Activated T-helper 1 cell treated with anti-CD3 and anti-CD28 coated beads, Interleukin-12 subunit alpha, Interleukin-12 subunit beta, Interleukin-2, Interleukin-4 antibody, amounts not matched to agents 30 ng/mL and 10 ng/mL and 1 ng/mL, durations not matched to agents 14 hours and 24 hours and 36 hours (primary cell): ENCODE measurements at regions not wholly inside any gene's neighbourhood (a gene's known extent, or its start where the extent isn't known, plus 50 kb on each side); places are given as distances from the start of the nearest gene placed in this dataset.
"Not testable (repeated sequence)": the region's sequence is repeated elsewhere in the genome, so short reads cannot be mapped to it uniquely, and the experiment has no call there.

Source experiments
- DNase-seq: peaks from one replicate; pipeline ENCODE4 v3.0.0; 2021; ENCODE audit warnings: low spot score
- H3K27ac Mint-ChIP-seq: one replicate; pipeline ENCODE4 v1.8.0; 2021; ENCODE audit warnings: mild to moderate bottlenecking, mixed read lengths
- H3K27me3 Mint-ChIP-seq: one replicate; pipeline ENCODE4 v1.8.0; 2022; ENCODE audit warnings: mild to moderate bottlenecking, moderate library complexity, mixed read lengths; ENCODE audit not compliant: insufficient read depth
- H3K36me3 Mint-ChIP-seq: one replicate; pipeline ENCODE4 v1.8.0; 2021; ENCODE audit warnings: low read depth, mixed read lengths
- H3K4me1 Mint-ChIP-seq: one replicate; pipeline ENCODE4 v1.8.0; 2021; ENCODE audit warnings: low read depth, mixed read lengths
- H3K4me3 Mint-ChIP-seq: one replicate; pipeline ENCODE4 v1.8.0; 2021; ENCODE audit warnings: mild to moderate bottlenecking, moderate library complexity, mixed read lengths
- H3K9me3 Mint-ChIP-seq: one replicate; pipeline ENCODE4 v1.8.0; 2021; ENCODE audit warnings: mixed read lengths
- intact Hi-C: fragments of 100-400 bp; cut with micrococcal nuclease; formaldehyde crosslinking; loops from one replicate; pipeline ENCODE4 v1.15.1; 2024

DNA sequence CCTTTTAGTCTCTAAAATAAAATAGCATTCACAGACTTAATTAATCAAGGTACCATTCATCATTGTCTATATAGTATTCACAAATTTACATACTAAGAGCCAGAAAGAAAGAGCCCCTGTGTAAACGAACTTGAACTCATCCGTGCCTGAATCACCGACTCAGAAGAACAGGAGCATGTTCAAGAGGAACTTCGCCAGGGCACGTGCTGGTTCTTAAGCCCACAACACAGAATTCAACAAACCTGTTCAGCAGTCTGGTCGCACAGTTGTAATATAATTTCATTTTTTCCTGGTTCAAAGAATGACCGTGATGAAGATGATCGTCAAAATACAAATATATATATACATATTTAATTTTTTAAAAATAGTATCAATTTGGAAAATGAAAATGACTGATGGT, 141.9 kb downstream of the CETN3 start:
- DNase-seq: no peak
- intact Hi-C loops: loop anchor here (5.0 to 10.0 kb wide), 3 partner anchors 165 to 517 kb away; partner anchors contain the start of gene LYSMD3
- Mint-ChIP-seq H3K9me3 (no peaks in the 10 kb centered on the region), H3K4me1 (no peaks in the 10 kb centered on the region), H3K27me3 (peaks cover 2% of the 10 kb centered on the region), H3K27ac (no peak overlapping the region), H3K4me3 (no peak overlapping the region), H3K36me3 (no peaks in the 10 kb centered on the region)

DNA sequence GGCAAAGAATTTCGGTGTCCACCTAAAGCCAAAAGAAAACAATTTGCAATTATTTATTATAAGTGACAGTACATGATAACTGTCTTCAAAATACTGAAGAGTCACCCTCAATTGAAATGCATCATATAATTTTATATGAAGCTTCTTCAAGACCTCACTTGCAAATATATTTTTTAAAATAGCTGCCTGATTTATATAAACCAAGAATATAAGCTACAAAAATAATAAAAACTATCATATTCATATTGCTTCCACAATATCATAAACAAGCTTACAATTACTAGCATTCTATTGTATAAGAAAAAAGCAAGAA, 144.1 kb downstream of the CETN3 start:
- Mint-ChIP-seq H3K4me1 (no peaks in the 10 kb centered on the region), H3K27me3 (peaks cover 2% of the 10 kb centered on the region), H3K27ac (no peak overlapping the region), H3K9me3 (no peaks in the 10 kb centered on the region), H3K36me3 (no peaks in the 10 kb centered on the region), H3K4me3 (no peak overlapping the region)
- no peak for DNase-seq
- intact Hi-C loops: loop anchor here (1.0 to 10.0 kb wide), 4 partner anchors 167 to 1536 kb away; partner anchors contain the start of gene LYSMD3

DNA sequence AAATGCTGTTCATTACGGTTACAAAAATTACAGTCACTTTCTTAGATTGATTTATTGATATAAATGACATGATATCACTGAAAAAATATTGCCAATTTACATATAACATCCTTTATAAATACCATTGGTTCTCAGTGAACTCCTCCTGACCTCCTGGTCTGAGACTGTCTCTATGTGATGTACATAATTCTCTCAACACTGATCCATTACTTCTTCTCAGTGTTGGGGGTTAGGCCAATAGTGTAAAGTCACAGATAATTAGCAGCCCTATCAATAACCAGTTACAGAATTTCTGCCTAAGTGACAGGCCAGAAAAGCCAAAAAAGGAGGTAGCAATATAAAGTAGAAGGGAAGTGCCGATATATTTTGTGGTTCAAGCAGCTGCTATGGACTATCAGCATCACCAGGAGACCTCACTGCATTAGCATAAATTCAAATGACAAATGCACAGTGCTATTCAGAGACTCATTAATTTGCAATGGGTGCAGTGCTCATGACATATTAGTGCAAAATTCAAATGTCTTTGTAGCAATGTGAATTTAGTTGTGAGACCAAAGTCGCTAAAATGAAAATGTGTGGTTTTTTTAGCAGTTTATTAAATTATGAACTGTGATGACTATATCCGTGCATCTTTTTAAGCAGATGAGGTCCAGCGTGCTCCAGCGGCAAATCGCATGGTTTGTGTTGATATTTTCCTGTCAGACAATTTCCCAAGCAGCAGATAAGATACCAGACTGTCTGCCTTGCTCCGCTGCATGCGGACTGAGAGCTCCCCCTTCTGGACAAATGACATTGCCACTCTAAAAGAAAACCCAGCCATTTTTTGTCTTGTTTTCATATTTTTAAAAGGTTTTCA, 144.6 kb downstream of the CETN3 start:
- Mint-ChIP-seq H3K27me3 (peaks cover 2% of the 10 kb centered on the region), H3K4me1 (no peaks in the 10 kb centered on the region), H3K36me3 (no peaks in the 10 kb centered on the region), H3K27ac (no peak overlapping the region), H3K4me3 (no peak overlapping the region), H3K9me3 (no peaks in the 10 kb centered on the region)
- DNase-seq: peak; percentile 6
- intact Hi-C loops: loop anchor here (1.0 to 10.0 kb wide), 4 partner anchors 167 to 1536 kb away; partner anchors contain the start of gene LYSMD3

DNA sequence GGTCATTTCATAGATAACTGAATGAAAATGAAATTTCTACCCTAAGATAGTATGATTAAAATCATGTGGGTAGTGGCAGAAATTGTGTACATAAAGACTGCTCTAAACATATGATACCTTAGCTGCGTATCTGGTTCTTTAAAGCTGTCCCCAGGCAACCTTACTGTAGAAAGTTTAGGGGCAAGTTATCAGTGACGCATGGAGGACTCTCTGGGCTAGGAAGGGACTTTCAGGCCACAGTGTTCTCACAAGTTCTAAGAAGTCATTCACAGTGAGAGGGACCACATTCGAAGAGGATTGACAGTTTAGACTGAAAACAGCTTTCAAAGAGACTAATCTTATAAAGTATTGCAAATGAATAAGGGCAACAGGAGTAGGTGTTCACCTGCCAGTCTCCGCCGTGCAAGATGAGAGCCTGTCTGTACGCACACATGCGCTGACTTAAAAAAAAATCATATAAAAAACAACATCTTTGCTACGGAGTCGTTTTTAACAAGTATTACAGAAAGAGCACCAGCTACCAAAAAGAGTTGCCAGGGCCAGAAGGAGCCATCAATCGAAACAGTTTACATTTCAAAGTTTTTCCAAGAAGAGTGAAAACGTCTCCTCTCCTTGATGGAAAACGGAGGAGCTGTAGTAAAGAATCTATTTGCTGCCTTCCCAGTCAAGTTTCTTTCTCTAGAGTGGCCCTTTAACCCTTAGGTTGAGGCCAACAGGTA, 146.3 kb downstream of the CETN3 start:
- Mint-ChIP-seq H3K4me3 (no peak overlapping the region), H3K27me3 (peaks cover 2% of the 10 kb centered on the region), H3K9me3 (no peaks in the 10 kb centered on the region), H3K27ac (no peak overlapping the region), H3K36me3 (no peaks in the 10 kb centered on the region), H3K4me1 (no peaks in the 10 kb centered on the region)
- DNase-seq: no peak
- intact Hi-C loops: loop anchor here (10.0 kb wide), 2 partner anchors 262 to 522 kb away; partner anchors contain the start of gene LYSMD3

- Mint-ChIP-seq H3K27me3 (no peaks in the 10 kb centered on the region), H3K4me1 (no peaks in the 10 kb centered on the region), H3K27ac (no peak overlapping the region), H3K9me3 (no peaks in the 10 kb centered on the region), H3K4me3 (no peak overlapping the region), H3K36me3 (no peaks in the 10 kb centered on the region)
- intact Hi-C loops: no loop called here
- no peak for DNase-seq
These were observed 158.1 kb downstream of the CETN3 start for GRCh38 chr5:90251447-90251846.

- Mint-ChIP-seq H3K9me3 (no peaks in the 10 kb centered on the region), H3K27ac (no peak overlapping the region), H3K27me3 (peaks cover 2% of the 10 kb centered on the region), H3K4me1 (no peaks in the 10 kb centered on the region), H3K4me3 (no peak overlapping the region), H3K36me3 (no peaks in the 10 kb centered on the region)
- no peak for DNase-seq
- intact Hi-C loops: no loop called here
These were observed 160.9 kb downstream of the CETN3 start for GRCh38 chr5:90248640-90249039.

- intact Hi-C loops, H3K4me3 Mint-ChIP-seq, H3K27me3 Mint-ChIP-seq: not testable (repeated sequence)
These were observed 165.7 kb downstream of the CETN3 start for GRCh38 chr5:90243848-90244247.

DNA sequence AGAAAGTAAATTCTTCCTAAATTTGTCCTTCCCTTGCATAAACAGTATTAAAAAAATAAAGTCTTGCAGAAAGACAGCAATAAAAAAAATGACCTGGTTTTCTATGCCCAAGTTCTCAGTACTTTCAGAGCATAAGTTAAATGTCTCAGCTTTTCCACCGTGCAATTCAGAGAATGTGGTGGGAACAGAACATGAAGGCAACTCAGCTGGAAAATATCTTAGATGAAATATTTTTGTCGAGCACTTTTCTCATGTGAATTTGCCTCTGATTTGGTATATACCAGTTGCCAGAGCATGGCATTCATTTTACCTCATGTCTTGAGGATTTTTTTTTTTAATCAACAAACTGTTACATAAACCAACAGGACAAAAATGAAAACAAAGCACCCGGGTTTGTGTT, 176.1 kb downstream of the CETN3 start:
- Mint-ChIP-seq H3K27ac (no peak overlapping the region), H3K9me3 (no peaks in the 10 kb centered on the region), H3K4me1 (no peaks in the 10 kb centered on the region), H3K4me3 (no peak overlapping the region), H3K36me3 (no peaks in the 10 kb centered on the region), H3K27me3 (no peaks in the 10 kb centered on the region)
- no peak for DNase-seq
- intact Hi-C loops: no loop called here

More at GRCh38 chr5:90243848-90244247, 165.7 kb downstream of the CETN3 start:
- DNase-seq, H3K4me1 Mint-ChIP-seq, H3K27ac Mint-ChIP-seq, H3K36me3 Mint-ChIP-seq, H3K9me3 Mint-ChIP-seq: not testable (repeated sequence)

GRCh38 chr5:90231688-90232087, 177.9 kb downstream of the CETN3 start:
- Mint-ChIP-seq H3K4me3 (no peak overlapping the region), H3K27me3 (no peaks in the 10 kb centered on the region)

DNA sequence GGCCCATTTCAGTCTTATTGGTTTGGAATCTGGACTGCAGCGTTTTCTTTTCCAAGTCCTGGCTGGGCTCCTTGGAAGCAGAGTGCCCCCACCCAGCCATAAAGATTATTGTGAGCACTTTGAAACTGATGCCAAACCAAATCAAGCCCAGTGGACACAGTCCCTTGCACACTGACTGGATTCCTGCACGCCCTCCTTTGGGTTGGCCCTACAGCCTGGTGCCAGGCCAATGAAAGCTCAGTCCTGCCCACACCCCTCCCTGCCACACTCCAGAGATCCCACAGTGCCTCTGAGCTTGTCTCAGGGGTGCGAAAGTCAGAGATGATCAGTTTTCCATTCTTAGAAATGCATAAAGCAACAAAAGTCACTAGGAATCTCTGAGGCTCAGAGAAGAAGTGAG, 181.9 kb downstream of the CETN3 start:
- intact Hi-C loops: no loop called here
- H3K4me3 Mint-ChIP-seq: no peak overlapping the region

More at GRCh38 chr5:90231688-90232087, 177.9 kb downstream of the CETN3 start:
- H3K27ac Mint-ChIP-seq: no peak overlapping the region
- H3K36me3 Mint-ChIP-seq: no peaks in the 10 kb centered on the region
- H3K9me3 Mint-ChIP-seq: no peaks in the 10 kb centered on the region
- intact Hi-C loops: no loop called here
- H3K4me1 Mint-ChIP-seq: no peaks in the 10 kb centered on the region
- no peak for DNase-seq

GRCh38 chr5:90226433-90227099, 183.0 kb downstream of the CETN3 start:
- H3K4me1 Mint-ChIP-seq: no peaks in the 10 kb centered on the region
- no peaks in the 10 kb centered on the region for H3K36me3 Mint-ChIP-seq
- no peaks in the 10 kb centered on the region for H3K27me3 Mint-ChIP-seq
- DNase-seq: no peak
- no peaks in the 10 kb centered on the region for H3K9me3 Mint-ChIP-seq
- H3K4me3 Mint-ChIP-seq: no peak overlapping the region
- intact Hi-C loops: no loop called here
- H3K27ac Mint-ChIP-seq: no peak overlapping the region

More for the DNA sequence above, 181.9 kb downstream of the CETN3 start:
- no peaks in the 10 kb centered on the region for H3K9me3 Mint-ChIP-seq
- no peak overlapping the region for H3K27ac Mint-ChIP-seq
- H3K36me3 Mint-ChIP-seq: no peaks in the 10 kb centered on the region
- H3K27me3 Mint-ChIP-seq: no peaks in the 10 kb centered on the region
- no peak for DNase-seq
- H3K4me1 Mint-ChIP-seq: no peaks in the 10 kb centered on the region

DNA sequence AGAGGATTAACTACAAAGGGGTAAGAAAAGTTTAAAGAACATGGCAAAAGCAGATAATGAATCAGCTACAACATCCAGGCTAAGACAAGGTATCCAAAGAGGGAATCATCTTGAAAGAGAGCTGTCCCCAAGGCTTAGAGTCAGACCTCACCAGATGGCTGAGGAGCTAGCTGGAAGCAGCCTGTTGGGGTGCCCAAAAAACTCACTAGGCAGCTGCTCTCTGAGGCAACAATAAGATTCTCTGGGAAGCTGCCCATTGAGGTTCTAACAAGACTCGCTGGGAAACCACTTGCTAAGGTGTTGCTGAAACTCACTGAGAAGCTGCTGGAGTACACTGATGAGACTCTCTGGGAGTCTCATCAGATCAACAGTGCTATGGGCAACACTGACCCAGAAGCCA, 185.2 kb downstream of the CETN3 start:
- Mint-ChIP-seq H3K27me3 (no peaks in the 10 kb centered on the region), H3K36me3 (no peaks in the 10 kb centered on the region), H3K9me3 (no peaks in the 10 kb centered on the region), H3K4me3 (no peak overlapping the region), H3K4me1 (no peaks in the 10 kb centered on the region), H3K27ac (no peak overlapping the region)
- DNase-seq: no peak
- intact Hi-C loops: no loop called here

DNA sequence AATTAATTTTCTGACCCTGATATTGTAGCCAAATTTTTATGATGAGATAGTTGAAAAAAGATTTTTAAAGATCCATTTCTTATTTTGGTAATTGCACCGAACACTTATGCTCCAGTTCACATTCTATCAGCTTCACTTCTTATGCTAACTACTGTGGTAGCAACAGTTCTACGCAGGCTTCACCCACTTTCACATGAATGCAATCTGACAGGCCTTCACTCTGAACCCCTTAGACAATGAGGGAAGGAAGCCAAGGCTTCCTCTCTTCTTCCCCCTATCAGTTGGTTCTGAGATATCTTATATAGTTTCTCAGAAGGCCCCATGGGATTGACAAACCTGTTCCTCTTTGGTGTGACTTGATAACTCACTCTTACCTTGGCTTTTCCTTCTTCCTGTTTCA, 185.8 kb downstream of the CETN3 start:
- Mint-ChIP-seq H3K9me3 (no peaks in the 10 kb centered on the region), H3K27me3 (no peaks in the 10 kb centered on the region), H3K4me1 (no peaks in the 10 kb centered on the region), H3K4me3 (no peak overlapping the region), H3K36me3 (no peaks in the 10 kb centered on the region), H3K27ac (no peak overlapping the region)
- no peak for DNase-seq
- intact Hi-C loops: no loop called here
